H9 (cell line): ENCODE measurements at regions not wholly inside any gene's neighbourhood (a gene's known extent, or its start where the extent isn't known, plus 50 kb on each side); places are given as distances from the start of the nearest gene placed in this dataset.

Experiments
- DNase-seq: peaks from one replicate; pipeline ENCODE4 v3.0.0-alpha.2; 2017
- H2AFZ ChIP-seq: one replicate; pipeline ENCODE4 v1.6.1; 2013; ENCODE audit warnings: mild to moderate bottlenecking, low read length, control low read depth, moderate library complexity
- H2AK5ac ChIP-seq: 2 replicates; pipeline ENCODE4 v1.6.1; 2013; ENCODE audit warnings: low read length, control low read depth, mixed read lengths; ENCODE audit not compliant: insufficient read length
- H2BK120ac ChIP-seq: one replicate; pipeline ENCODE4 v1.6.1; 2013; ENCODE audit warnings: low read depth, mild to moderate bottlenecking, low read length, control low read depth, inconsistent platforms; ENCODE audit not compliant: poor library complexity, severe bottlenecking
- H2BK12ac ChIP-seq: 2 replicates; pipeline ENCODE4 v1.6.1; 2013; ENCODE audit warnings: low read length, control low read depth, mixed read lengths, low read depth; ENCODE audit not compliant: insufficient read length
- H2BK15ac ChIP-seq: 2 replicates; pipeline ENCODE4 v1.6.1; 2013; ENCODE audit warnings: low read depth, low read length, control low read depth
- H2BK20ac ChIP-seq: one replicate; pipeline ENCODE4 v1.6.1; 2013; ENCODE audit warnings: low read depth, mild to moderate bottlenecking, low read length, control low read depth, inconsistent platforms; ENCODE audit not compliant: poor library complexity, severe bottlenecking
- H2BK5ac ChIP-seq: 2 replicates; pipeline ENCODE4 v1.6.1; 2013; ENCODE audit warnings: low read length, control low read depth, mixed read lengths; ENCODE audit not compliant: insufficient read length
- H3K14ac ChIP-seq: 2 replicates; pipeline ENCODE4 v1.6.1; 2013; ENCODE audit warnings: low read length, control low read depth; ENCODE audit not compliant: insufficient read depth
- H3K18ac ChIP-seq: 2 replicates; pipeline ENCODE4 v1.6.1; 2013; ENCODE audit warnings: low read depth, mild to moderate bottlenecking, mixed read lengths, low read length, control low read depth; ENCODE audit not compliant: insufficient read length
- H3K23ac ChIP-seq: 2 replicates; pipeline ENCODE4 v1.6.1; 2013; ENCODE audit warnings: low read length, control low read depth, mixed read lengths, low read depth; ENCODE audit not compliant: insufficient read length
- H3K23me2 ChIP-seq: 2 replicates; pipeline ENCODE4 v1.6.1; 2013; ENCODE audit warnings: low read depth, mild to moderate bottlenecking, mixed read lengths, low read length, control low read depth; ENCODE audit not compliant: insufficient read length, poor library complexity, severe bottlenecking
- H3K27ac ChIP-seq: 2 replicates; pipeline ENCODE4 v1.5.1; 2013; ENCODE audit warnings: low read length, control low read depth, mixed read lengths, low read depth; ENCODE audit not compliant: insufficient read length
- H3K27me3 ChIP-seq: 2 replicates; pipeline ENCODE4 v1.6.1; 2013; ENCODE audit warnings: low read length, control low read depth, inconsistent platforms; ENCODE audit not compliant: insufficient read depth
- H3K4ac ChIP-seq: 2 replicates; pipeline ENCODE4 v1.6.1; 2013; ENCODE audit warnings: low read depth, mild to moderate bottlenecking, control low read depth, inconsistent platforms, low read length, moderate library complexity
- H3K4me1 ChIP-seq: 2 replicates; pipeline ENCODE4 v1.6.1; 2013; ENCODE audit warnings: low read length, control low read depth, inconsistent platforms; ENCODE audit not compliant: insufficient read depth
- H3K4me2 ChIP-seq: 2 replicates; pipeline ENCODE4 v1.6.1; 2013; ENCODE audit warnings: low read length, control low read depth, mixed read lengths; ENCODE audit not compliant: insufficient read length, insufficient read depth
- H3K56ac ChIP-seq: 2 replicates; pipeline ENCODE4 v1.6.1; 2013; ENCODE audit warnings: low read depth, mild to moderate bottlenecking, mixed read lengths, low read length, control low read depth; ENCODE audit not compliant: insufficient read length
- H3K79me1 ChIP-seq: 2 replicates; pipeline ENCODE4 v1.6.1; 2013; ENCODE audit warnings: low read depth, mild to moderate bottlenecking, moderate library complexity, low read length, control low read depth, inconsistent platforms; ENCODE audit not compliant: insufficient read depth, poor library complexity, severe bottlenecking
- H3K79me2 ChIP-seq: 2 replicates; pipeline ENCODE4 v1.6.1; 2013; ENCODE audit warnings: low read length, control low read depth, inconsistent platforms; ENCODE audit not compliant: insufficient read depth
- H3K9ac ChIP-seq: 2 replicates; pipeline ENCODE4 v1.6.1; 2013; ENCODE audit warnings: low read length, control low read depth, mixed read lengths; ENCODE audit not compliant: insufficient read length; ENCODE audit errors: extremely low read depth
- H3K9me3 ChIP-seq: one replicate; pipeline ENCODE4 v1.6.1; 2013; ENCODE audit warnings: low read depth, low read length, inconsistent platforms; ENCODE audit not compliant: control insufficient read depth
- H3T11ph ChIP-seq: one replicate; pipeline ENCODE4 v1.6.1; 2013; ENCODE audit warnings: mild to moderate bottlenecking, low read length, control low read depth, inconsistent platforms
- H4K20me1 ChIP-seq: one replicate; pipeline ENCODE4 v1.6.1; 2013; ENCODE audit not compliant: control insufficient read depth, insufficient read length, insufficient read depth
- H4K5ac ChIP-seq: 2 replicates; pipeline ENCODE4 v1.6.1; 2013; ENCODE audit warnings: low read depth, mild to moderate bottlenecking, mixed read lengths, low read length, control low read depth; ENCODE audit not compliant: insufficient read length
- H4K8ac ChIP-seq: replicated peaks from 2 replicates; pipeline ENCODE4 v1.6.1; 2013; ENCODE audit warnings: low read length, control low read depth, mixed read lengths, low read depth; ENCODE audit not compliant: insufficient read length
- H4K91ac ChIP-seq: 2 replicates; pipeline ENCODE4 v1.6.1; 2013; ENCODE audit warnings: low read depth, mild to moderate bottlenecking, moderate library complexity, mixed read lengths, low read length, control low read depth; ENCODE audit not compliant: insufficient read length
- H3K27ac Mint-ChIP-seq, 3 experiments: 2 replicates in 2 of 3; 3 replicates in 1 of 3; pipeline ENCODE4 v1.8.0; 2020 to 2021; ENCODE audit warnings: mixed read lengths in 3 of 3, mild to moderate bottlenecking in 1 of 3, moderate library complexity in 1 of 3
- H3K27me3 Mint-ChIP-seq: 2 replicates; pipeline ENCODE4 v1.8.0; 2021; ENCODE audit warnings: low read depth, mild to moderate bottlenecking, moderate library complexity, mixed read lengths
- H3K36me3 Mint-ChIP-seq, 3 experiments: 2 replicates in 2 of 3; 3 replicates in 1 of 3; pipeline ENCODE4 v1.8.0; 2020 to 2021; ENCODE audit warnings: low read depth in 3 of 3, mixed read lengths in 3 of 3; ENCODE audit not compliant: insufficient read depth in 1 of 3
- H3K4me1 Mint-ChIP-seq, 2 experiments: 2 replicates each; pipeline ENCODE4 v1.8.0; 2020; ENCODE audit warnings: mixed read lengths in 2 of 2
- H3K4me3 Mint-ChIP-seq, 2 experiments: 2 replicates in 1 of 2; 3 replicates in 1 of 2; pipeline ENCODE4 v1.8.0; 2020 to 2021; ENCODE audit warnings: mild to moderate bottlenecking in 2 of 2, mixed read lengths in 2 of 2, moderate library complexity in 1 of 2
- H3K9me3 Mint-ChIP-seq, 2 experiments: 2 replicates in 1 of 2; 3 replicates in 1 of 2; pipeline ENCODE4 v1.8.0; 2020; ENCODE audit warnings: mild to moderate bottlenecking in 2 of 2, mixed read lengths in 2 of 2, moderate library complexity in 1 of 2
- WGBS: extraction: QIAGEN DNeasy Blood & Tissue Kit; methylation state at CpG from one replicate; pipeline ENCODE4 v1.1.7; 2013; ENCODE audit warnings: missing lambda C conversion rate, low lambda C conversion rate, mixed read lengths; ENCODE audit not compliant: insufficient read length; ENCODE audit errors: extremely low coverage; 5-methylcytosine and 5-hydroxymethylcytosine counted together
- TF ChIP-seq, protein P1 (sequence below): fragments of 200-600 bp; sonication (generic); conservative IDR thresholded peaks from 3 replicates; pipeline ENCODE4 v1.8.0; 2021; ENCODE audit warnings: antibody characterized with exemption, mild to moderate bottlenecking

DNA sequence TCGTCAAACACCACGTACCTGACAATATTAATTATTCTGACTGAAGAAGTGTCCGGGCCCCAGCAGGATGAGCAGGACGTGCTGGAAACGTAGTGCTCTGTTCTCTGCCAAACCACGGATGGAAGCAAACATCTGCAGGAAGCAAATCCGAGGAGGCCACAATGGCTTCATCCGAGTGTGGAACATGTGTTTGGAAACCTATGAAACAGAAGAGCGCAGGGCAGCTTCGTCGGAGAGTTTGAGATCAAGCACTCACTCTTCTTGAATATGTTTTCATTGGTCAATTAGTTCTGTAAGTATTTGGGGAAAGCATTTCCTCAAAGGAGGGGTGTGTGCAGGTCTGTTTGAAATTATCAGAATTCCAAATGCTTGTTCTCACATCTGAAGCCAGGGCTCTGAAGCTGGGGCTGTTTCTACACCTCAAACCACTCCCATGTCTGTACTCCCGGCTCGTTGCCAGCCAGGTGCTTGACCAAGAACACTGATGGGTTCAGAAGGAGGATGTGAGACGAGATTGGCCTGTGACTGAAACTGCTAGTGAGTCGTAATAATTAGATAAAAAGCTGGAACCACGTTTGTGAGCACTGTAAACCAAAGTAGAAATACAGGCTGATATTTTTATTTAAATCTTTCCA is 356.6 kb upstream of the SALL3 start:
- Histone ChIP-seq H2AK5ac (no peak overlapping the region), H4K8ac (no peak overlapping the region), H2BK12ac (no peak overlapping the region), H3K79me2 (no peaks in the 10 kb centered on the region), H3K9me3 (no peaks in the 10 kb centered on the region), H3K23me2 (peaks cover 2% of the 10 kb centered on the region), H3K27ac (no peak overlapping the region), H3K18ac (no peak overlapping the region), H3K4me1 (no peaks in the 10 kb centered on the region), H4K20me1 (no peaks in the 10 kb centered on the region), H3K14ac (no peak overlapping the region), H3K23ac (no peak overlapping the region), H3K27me3 (no peaks in the 10 kb centered on the region), H3K56ac (no peak overlapping the region), H2BK20ac (no peak overlapping the region), H4K5ac (no peak overlapping the region), H3K4ac (no peak overlapping the region), H3T11ph (no peak overlapping the region), H2AFZ (no peak overlapping the region), H3K79me1 (no peaks in the 10 kb centered on the region), H2BK5ac (no peak overlapping the region), H4K91ac (no peak overlapping the region), H3K4me2 (no peak overlapping the region), H2BK120ac (no peak overlapping the region), H2BK15ac (no peak overlapping the region), H3K9ac (no peak overlapping the region)
- Mint-ChIP-seq H3K4me1 (peaks cover 9 to 10% of the 10 kb centered on the region in 2 experiments), H3K9me3 (peaks cover 0 to 2% of the 10 kb centered on the region in 2 experiments; a peak in 1 of 5 replicates), H3K27me3 (peaks cover 2% of the 10 kb centered on the region; the same call in 1 of the 2 replicates), H3K27ac (no peak overlapping the region; a peak in 1 of 7 replicates), H3K4me3 (no peak overlapping the region), H3K36me3 (no peaks in the 10 kb centered on the region)
- no peak for DNase-seq
- no CpG with 5 or more reads among the region's 16 CpGs for WGBS
- TF ChIP-seq, protein P1, sequence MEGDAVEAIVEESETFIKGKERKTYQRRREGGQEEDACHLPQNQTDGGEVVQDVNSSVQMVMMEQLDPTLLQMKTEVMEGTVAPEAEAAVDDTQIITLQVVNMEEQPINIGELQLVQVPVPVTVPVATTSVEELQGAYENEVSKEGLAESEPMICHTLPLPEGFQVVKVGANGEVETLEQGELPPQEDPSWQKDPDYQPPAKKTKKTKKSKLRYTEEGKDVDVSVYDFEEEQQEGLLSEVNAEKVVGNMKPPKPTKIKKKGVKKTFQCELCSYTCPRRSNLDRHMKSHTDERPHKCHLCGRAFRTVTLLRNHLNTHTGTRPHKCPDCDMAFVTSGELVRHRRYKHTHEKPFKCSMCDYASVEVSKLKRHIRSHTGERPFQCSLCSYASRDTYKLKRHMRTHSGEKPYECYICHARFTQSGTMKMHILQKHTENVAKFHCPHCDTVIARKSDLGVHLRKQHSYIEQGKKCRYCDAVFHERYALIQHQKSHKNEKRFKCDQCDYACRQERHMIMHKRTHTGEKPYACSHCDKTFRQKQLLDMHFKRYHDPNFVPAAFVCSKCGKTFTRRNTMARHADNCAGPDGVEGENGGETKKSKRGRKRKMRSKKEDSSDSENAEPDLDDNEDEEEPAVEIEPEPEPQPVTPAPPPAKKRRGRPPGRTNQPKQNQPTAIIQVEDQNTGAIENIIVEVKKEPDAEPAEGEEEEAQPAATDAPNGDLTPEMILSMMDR, result no peak
